Gastroesophageal sphincter (tissue), 3 donors: ENCODE measurements at regions not wholly inside any gene's neighbourhood (a gene's known extent, or its start where the extent isn't known, plus 50 kb on each side); places are given as distances from the start of the nearest gene placed in this dataset.

ENCODE experiments used
- EP300 ChIP-seq: sonication (generic); formaldehyde crosslinking; IDR thresholded peaks from one replicate; pipeline ENCODE4 v1.6.1; 2017; ENCODE audit warnings: antibody characterized with exemption, mild to moderate bottlenecking
- POLR2A ChIP-seq, 2 donors: fragments of 450-650 bp; IDR thresholded peaks; one replicate each; pipeline ENCODE4 v1.6.1; 2017; ENCODE audit warnings: antibody characterized with exemption in 2 of 2, mild to moderate bottlenecking in 2 of 2, moderate library complexity in 1 of 2
- POLR2AphosphoS5 ChIP-seq: sonication (generic); formaldehyde crosslinking; IDR thresholded peaks from one replicate; pipeline ENCODE4 v1.6.1; 2017; ENCODE audit warnings: antibody characterized with exemption
- TF ChIP-seq, protein P1 (sequence below), 4 experiments: fragments of 200-600 bp in 2 of 4; fragments of 450-650 bp in 2 of 4; sonication (generic) in 1 of 4; IDR thresholded peaks; one replicate each; pipeline ENCODE4 v1.5.1; 2017 to 2019; ENCODE audit warnings: antibody characterized with exemption in 4 of 4, mild to moderate bottlenecking in 2 of 4, moderate library complexity in 2 of 4

DNA sequence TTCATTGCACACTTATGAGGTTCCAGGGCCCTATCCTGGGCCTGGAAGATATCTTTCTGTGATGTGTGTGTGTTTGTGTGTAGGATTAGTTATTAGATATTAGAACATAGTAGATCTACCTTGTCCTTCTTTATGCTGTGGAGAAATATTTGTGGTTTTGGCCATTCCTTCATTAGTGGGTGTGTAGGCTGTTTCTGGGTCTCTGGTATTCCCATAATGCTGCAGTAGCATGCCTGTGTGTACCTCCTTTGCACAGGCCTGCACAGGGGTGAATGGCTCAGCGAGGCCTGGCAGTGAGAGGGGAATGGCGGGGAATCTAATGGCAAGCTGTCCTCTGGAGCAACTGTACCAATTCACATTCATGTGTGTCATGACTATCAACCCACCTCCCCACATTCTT lies 125.8 kb upstream of the MRPS22 start:
- no peak for TF ChIP-seq POLR2A (IDR thresholded peaks at IDR 0.05)
- TF ChIP-seq, protein P1, sequence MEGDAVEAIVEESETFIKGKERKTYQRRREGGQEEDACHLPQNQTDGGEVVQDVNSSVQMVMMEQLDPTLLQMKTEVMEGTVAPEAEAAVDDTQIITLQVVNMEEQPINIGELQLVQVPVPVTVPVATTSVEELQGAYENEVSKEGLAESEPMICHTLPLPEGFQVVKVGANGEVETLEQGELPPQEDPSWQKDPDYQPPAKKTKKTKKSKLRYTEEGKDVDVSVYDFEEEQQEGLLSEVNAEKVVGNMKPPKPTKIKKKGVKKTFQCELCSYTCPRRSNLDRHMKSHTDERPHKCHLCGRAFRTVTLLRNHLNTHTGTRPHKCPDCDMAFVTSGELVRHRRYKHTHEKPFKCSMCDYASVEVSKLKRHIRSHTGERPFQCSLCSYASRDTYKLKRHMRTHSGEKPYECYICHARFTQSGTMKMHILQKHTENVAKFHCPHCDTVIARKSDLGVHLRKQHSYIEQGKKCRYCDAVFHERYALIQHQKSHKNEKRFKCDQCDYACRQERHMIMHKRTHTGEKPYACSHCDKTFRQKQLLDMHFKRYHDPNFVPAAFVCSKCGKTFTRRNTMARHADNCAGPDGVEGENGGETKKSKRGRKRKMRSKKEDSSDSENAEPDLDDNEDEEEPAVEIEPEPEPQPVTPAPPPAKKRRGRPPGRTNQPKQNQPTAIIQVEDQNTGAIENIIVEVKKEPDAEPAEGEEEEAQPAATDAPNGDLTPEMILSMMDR (IDR thresholded peaks at IDR 0.05) = no peak
- no peak for TF ChIP-seq POLR2AphosphoS5
- TF ChIP-seq EP300 = no peak
